ENCODE measurements at regions not wholly inside any gene's neighbourhood (a gene's known extent, or its start where the extent isn't known, plus 50 kb on each side); places are given as distances from the start of the nearest gene placed in this dataset.
"Not testable (repeated sequence)": the region's sequence is repeated elsewhere in the genome, so short reads cannot be mapped to it uniquely, and the experiment has no call there.

DNA sequence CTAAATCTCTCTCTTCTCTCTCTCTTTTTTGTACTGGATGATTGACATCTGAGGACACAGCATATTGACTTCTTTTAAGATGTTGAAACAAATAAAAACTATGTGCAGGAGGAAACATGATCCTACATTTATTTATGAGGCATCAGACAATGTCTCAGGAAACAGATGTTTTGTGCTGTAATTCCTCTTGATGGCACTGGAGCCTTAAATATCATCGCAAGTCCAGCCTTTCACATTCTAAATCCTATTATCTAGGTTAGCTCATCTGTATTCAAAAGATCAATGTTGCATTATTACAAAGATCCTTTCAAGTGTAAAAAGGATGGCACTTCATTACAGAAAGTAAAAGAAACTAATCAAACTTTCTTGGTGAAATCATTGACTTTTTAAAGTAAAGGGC is 63.9 kb downstream of the MAT2B start:
- no peak for DNase-seq

GRCh38 chr5:163571744-163572143 is 66.3 kb downstream of the MAT2B start:
- DNase-seq, result no peak

DNA sequence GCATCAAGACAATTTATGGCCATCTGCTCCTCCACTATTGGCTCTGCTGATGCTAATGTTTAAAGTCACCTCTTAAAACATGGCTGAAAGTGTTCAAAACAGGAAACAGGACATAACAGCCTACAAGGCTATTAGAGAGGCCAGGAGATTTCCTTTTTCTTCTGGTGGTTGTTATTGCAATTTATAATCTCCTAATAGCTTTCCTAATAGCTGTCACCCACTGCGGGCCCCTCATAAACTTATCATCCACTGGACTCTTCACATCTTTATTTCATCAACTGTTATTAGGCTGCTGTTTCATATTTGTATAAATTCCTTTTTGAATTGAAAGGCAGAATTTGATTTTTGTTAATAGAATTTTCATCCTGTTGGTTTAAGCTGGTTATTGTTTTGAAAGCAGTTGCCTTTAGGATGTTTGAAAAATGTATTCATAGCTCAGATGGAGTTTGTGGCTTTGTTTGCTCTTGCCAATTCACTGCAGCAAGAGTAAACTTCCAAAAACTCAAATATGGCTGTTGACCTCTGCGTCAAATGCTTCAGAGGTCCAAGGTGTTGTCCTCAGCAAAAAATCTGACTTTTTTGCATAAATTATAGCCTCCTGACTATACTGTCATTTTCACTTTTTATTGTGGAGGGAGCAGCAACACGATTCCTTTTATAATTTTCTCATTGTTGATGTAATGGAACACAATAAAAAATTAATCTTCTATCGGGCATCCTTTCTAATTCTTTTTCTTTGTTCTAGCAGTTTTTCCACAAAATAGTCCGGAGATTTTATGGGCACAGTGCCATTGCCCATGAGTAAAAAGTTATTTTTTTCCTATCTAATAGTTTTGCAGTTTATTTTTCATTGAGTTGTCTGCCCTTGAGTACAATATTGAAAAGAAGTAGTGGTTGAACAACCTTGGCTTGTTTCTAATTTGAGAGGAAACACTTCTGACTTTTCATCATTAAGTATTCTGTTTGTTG is 69.3 kb downstream of the MAT2B start:
- no peak for DNase-seq

DNA sequence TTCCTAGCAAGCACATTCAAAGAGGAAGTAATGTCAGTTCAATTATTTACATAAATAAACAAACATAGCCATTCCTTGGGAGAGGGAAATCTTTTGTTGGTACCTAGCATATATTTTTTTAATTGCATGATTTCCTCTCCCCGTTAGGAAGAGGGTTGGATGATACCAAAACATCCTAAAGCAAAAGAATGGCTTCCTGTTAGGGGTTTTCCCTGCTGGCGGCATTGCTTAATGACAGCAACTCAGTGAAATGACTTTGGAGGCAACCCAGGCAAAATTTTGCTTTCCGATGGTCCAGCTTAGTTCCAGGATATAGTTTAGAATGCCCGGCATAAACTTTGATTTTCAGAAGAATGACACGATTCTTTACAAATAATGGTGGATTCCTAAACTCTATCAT is 73.2 kb downstream of the MAT2B start:
- no peak for DNase-seq

DNA sequence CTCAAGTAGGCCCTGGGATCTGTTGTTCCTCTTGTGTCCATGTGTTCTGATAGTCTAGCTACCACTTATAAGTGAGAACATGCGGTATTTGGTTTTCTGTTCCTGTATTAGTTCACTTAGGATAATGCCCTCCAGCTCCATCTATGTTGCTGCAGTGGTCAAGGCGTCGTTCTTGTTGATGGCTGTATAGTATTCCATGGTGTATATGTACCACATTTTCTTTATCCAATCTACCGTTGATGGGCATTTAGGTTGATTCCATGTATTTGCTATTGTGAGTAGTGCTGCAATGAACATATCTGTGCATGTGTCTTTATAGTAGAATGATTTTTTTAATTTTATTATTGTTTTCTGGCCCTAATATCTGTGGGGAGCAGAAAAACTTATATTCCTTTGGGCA is 74.3 kb downstream of the MAT2B start:
- no peak for DNase-seq

DNA sequence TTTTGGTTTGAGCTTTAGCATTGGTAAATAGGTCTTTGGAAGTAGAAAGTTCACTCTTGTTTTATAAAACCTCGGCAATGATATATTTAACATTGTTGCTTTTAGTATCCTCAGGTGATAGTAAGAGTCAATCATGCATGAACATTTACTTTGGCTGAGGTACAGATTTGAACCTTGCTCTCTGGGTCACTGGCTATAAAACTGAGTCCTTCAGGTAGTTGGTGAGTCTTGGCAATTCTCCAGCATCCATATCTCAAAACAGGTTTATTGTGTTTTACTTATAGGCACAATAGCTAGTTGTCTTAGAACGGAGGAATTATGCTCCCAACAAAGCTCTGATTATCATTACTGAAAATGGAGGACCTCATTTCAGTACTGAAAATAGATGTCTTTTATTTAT is 75.1 kb downstream of the MAT2B start:
- DNase-seq, result no peak

DNA sequence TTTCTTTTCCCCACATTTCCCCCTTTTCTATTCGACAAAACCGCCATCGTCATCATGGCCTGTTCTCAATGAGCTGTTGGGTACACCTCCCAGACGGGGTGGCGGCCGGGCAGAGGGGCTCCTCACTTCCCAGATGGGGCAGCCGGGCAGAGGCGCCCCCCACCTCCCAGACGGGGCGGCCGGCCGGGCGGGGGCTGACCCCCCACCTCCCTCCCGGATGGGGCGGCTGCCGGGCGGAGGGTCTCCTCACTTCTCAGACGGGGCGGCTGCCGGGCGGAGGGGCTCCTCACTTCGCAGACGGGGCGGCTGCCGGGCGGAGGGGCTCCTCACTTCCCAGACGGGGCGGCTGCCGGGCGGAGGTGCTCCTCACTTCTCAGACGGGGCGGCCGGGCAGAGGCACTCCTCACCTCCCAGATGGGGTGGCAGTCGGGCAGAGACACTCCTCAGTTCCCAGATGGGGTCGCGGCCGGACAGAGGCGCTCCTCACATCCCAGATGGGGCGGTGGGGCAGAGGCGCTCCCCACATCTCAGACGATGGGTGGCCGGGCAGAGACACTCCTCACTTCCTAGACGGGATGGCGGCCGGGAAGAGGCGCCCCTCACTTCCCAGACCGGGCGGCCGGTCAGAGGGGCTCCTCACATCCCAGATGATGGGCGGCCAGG is 78.2 kb downstream of the MAT2B start:
- DNase-seq, result not testable (repeated sequence)

DNA sequence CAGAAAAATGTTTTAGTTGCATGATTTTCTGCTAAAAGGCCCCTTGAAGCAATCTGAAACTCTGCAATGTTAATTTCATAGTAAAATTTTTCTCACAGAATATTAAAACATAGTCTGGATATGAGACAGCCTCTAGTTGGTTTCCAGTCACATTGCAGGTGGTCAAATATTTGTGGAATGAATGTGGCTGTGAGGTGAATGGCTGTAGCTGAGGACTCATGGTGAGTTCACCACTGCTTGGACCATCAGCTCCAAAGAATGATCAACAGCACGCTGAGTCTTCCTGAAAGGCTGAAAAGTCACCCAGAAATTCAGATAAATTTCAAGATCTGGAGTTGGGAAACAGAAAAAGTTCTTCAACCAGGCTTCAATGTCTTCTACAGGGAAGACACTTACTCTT is 79.8 kb downstream of the MAT2B start:
- no peak for DNase-seq

GRCh38 chr5:163586531-163586956 is 81.1 kb downstream of the MAT2B start:
- DNase-seq, result no peak

- no peak for DNase-seq
These were observed 89.5 kb downstream of the MAT2B start for GRCh38 chr5:163594951-163595350.

DNA sequence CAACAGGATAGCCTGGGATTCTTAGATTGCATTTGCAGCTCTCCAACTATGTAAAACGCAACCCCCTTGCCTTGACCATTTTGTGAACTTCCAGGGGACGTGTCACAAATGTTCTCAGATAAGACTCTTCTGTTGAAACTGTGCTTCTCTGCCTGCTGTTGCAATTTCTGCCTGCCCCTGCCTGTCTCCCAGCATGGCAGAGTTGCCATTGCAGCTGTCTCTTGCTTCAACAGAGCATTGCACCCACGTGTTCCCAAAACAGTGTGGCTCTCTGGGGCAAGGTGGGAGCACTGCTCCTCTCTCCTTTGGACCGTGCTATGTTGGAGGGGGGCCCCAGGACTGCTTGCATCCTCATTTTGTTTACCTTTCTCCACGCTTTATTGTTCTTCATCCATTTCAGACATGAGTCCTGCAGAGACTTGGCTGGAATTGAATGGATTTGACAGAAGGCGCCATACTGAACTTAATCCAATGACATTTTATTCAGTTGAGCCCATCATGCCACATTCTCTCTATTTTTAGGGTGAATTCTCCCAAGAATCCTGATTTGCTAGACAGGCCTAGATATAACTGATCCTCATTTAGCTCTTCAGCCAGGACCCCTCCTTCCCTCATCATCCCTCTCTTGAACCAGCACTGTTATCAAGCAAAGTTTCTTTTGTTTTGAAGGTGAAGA is 90.7 kb downstream of the MAT2B start:
- DNase-seq, result no peak

- DNase-seq, result no peak
These were observed 91.3 kb downstream of the MAT2B start for GRCh38 chr5:163596608-163597315.

DNA sequence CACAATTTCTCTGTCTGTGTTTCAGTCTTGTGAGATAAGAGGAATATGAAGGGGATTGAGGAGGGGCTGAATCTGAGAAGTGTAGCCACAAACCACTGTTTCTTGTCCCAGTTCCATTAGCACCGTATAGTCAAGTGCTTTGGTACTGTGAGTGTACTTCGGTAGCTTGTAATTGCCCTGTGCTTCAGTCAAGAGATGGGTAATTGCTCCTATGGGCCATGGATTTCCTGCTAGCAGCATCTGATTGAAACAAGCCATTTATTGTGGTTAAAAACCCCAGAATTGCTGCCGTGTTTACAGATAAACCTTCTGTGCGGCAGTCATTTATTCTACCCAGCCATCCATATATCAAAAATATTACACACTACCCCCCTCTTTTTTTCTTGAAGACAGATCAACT is 98.6 kb downstream of the MAT2B start:
- no peak for DNase-seq

DNA sequence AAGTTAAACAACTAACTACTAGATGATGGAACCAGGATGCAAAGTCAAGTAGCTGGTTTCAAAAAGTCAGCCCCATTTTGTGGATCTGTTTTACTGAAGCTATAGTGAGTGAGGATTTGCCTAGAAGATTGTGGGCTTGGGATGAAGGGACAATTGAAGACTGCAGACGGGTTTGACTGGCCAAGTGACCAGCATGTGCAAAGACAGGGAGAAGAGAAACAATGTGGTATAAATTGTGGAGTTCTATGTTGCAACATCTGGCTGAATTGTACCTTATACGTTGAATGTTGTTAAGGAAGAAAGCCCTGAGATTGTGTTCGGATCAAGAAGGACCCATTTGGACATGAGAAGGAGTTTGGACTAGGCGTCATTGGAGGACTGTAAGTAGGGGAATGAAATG is 101.8 kb downstream of the MAT2B start:
- no peak for DNase-seq

- no peak for DNase-seq
These were observed 103.2 kb downstream of the MAT2B start for GRCh38 chr5:163608621-163609020.

- no peak for DNase-seq
These were observed 104.5 kb downstream of the MAT2B start for GRCh38 chr5:163609910-163610309.

- DNase-seq, result no peak
These were observed 107.1 kb downstream of the MAT2B start for GRCh38 chr5:163612358-163613149.

DNA sequence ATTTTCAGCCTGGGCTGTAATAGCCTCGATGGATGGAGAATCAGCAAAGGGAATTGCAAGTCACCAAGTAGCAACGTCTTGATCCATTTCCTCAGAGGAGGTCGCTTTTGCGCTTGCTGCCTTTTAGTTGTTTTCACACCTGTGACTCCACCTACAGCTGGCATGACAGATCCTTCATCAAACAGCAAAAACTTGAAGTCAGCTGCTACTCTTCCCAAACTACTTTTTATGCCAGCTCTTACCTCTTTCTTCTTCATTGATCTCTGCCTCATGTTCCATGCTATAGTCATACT is 107.7 kb downstream of the MAT2B start:
- DNase-seq, result no peak

- no peak for DNase-seq
These were observed 109.4 kb downstream of the MAT2B start for GRCh38 chr5:163614787-163615186.

- no peak for DNase-seq
These were observed 114.0 kb downstream of the MAT2B start for GRCh38 chr5:163619273-163619934.

- DNase-seq, result no peak
These were observed 114.5 kb downstream of the MAT2B start for GRCh38 chr5:163619951-163620350.

DNA sequence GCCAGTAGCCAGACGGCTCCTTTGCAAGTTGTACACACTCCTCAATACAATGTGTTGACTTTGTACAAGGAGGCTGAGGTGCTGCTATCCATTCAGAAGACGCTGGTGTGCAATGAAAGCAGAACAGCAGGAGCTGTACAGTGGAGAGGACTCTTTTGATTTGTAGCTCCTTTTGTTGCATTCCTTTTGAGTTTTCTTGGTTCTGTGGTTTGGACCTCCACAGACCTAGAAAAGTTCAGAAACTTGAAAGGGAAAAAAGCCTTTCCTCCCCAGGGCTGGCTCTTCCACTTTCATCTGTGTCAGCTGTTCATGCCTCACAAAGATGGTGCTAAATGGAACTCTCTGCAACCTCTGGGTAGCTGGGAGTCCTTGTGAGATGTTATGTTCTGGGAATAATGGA is 117.4 kb downstream of the MAT2B start:
- DNase-seq, result no peak

Data from activated gamma-delta T cell treated with Interleukin-2 at 50 U/mL for 16 hours (primary cell).